WTC11 (cell line): ENCODE measurements at regions not wholly inside any gene's neighbourhood (a gene's known extent, or its start where the extent isn't known, plus 50 kb on each side); places are given as distances from the start of the nearest gene placed in this dataset.

Experiments
- CBFB ChIP-seq: sonication (generic); formaldehyde crosslinking; IDR thresholded peaks from 2 replicates; pipeline ENCODE4 v1.8.1; 2022; ENCODE audit warnings: mild to moderate bottlenecking, low read depth, missing genetic modification reagents
- CTCF ChIP-seq: fragments of 200-600 bp; IDR thresholded peaks from 2 replicates; pipeline ENCODE4 v1.8.0; 2022; ENCODE audit warnings: antibody characterized with exemption
- GRHL2 ChIP-seq: fragments of 250-450 bp; sonication (Bioruptor Pico); IDR thresholded peaks from 2 replicates; pipeline ENCODE4 v1.8.0; 2022; ENCODE audit warnings: mild to moderate bottlenecking, moderate library complexity; ENCODE audit not compliant: insufficient replicate concordance, severe bottlenecking
- IRF2 ChIP-seq: sonication (generic); formaldehyde crosslinking; IDR thresholded peaks from 2 replicates; pipeline ENCODE4 v1.8.0; 2022; ENCODE audit warnings: low read depth, missing genetic modification reagents, borderline replicate concordance
- NR1H2 ChIP-seq: sonication (generic); formaldehyde crosslinking; IDR thresholded peaks from 2 replicates; pipeline ENCODE4 v1.9.0; 2021; ENCODE audit warnings: mild to moderate bottlenecking, moderate library complexity, missing genetic modification reagents
- TEAD1 ChIP-seq: sonication (generic); formaldehyde crosslinking; IDR thresholded peaks from 2 replicates; pipeline ENCODE4 v1.8.0; 2022; ENCODE audit warnings: mild to moderate bottlenecking, missing genetic modification reagents
- ZNF138 ChIP-seq: sonication (generic); formaldehyde crosslinking; conservative IDR thresholded peaks from 2 replicates; pipeline ENCODE4 v1.8.1; 2022; ENCODE audit warnings: mild to moderate bottlenecking, moderate library complexity, missing genetic modification reagents

GRCh38 chr6:143562143-143562542, 50.6 kb upstream of the FUCA2 start:
- no peak for TF ChIP-seq TEAD1 (CRISPR knock-in tag)
- no peak for TF ChIP-seq ZNF138 (CRISPR knock-in tag)
- TF ChIP-seq CTCF: no peak
- no peak for TF ChIP-seq GRHL2 (CRISPR knock-in tag)
- no peak for TF ChIP-seq NR1H2 (CRISPR knock-in tag)
- TF ChIP-seq IRF2: no peak
- TF ChIP-seq CBFB (CRISPR knock-in tag): no peak
